ENCODE measurements at regions not wholly inside any gene's neighbourhood (a gene's known extent, or its start where the extent isn't known, plus 50 kb on each side); places are given as distances from the start of the nearest gene placed in this dataset.

DNA sequence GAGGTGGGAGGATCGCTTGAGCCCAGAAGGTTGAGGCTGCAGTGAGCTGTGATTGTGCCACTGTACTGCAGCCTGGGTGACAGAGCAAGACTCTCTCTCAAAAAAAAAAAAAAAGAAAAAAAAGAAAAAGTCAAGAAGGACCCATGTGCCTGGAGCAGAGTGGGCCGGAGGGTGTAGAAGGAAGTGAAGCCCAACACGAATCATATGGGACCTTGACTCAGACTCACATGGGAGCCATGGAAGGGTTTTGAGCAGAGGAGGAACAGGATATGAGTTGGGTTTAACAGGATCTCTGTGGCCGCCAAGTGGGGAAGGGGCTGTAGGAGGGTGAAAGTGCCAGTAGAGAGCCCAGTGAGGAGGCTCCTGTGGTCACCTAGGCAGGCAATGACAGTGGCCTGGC, 165.4 kb downstream of the PHETA1 start:
- 98% methylated on average over 4 of the region's 4 CpGs; no CpG with 5 or more reads in 1 of the 2 experiments for WGBS, 2 experiments (ENCODE audit: extremely low coverage in 1 of 2, insufficient coverage in 1 of 2, insufficient read length in 1 of 2, insufficient replicate concordance in 2 of 2, low coverage in 1 of 2, low lambda C conversion rate in 2 of 2, missing lambda C conversion rate in 1 of 2)
- DNase-seq (ENCODE audit: low read depth in 1 of 2, low spot score in 2 of 2) (no peak), FAIRE-seq (no peak)
- no peak overlapping the region for H4K5ac ChIP-seq (ENCODE audit: insufficient read length, low read depth, low read length)
- POLR2A ChIA-PET (ENCODE audit: partially characterized antibody): no interaction called here
- no peak overlapping the region for H2BK20ac ChIP-seq (ENCODE audit: low read length)
- no peak overlapping the region for H3K18ac ChIP-seq (ENCODE audit: extremely low read depth, low read length)
- peaks cover 0 to 9% of the 10 kb centered on the region in 2 experiments for H4K20me1 ChIP-seq (replicated peaks in 1 of 2; ENCODE audit: control insufficient read depth in 1 of 2, insufficient read depth in 2 of 2, low read length in 2 of 2)
- H4K91ac ChIP-seq (replicated peaks; ENCODE audit: insufficient read length, low read length): no peak overlapping the region
- no peak overlapping the region for H3K56ac ChIP-seq (replicated peaks; ENCODE audit: insufficient read length, low read depth, low read length)
- no peak overlapping the region for H3K9ac ChIP-seq (replicated peaks in 1 of 4; ENCODE audit: extremely low read depth in 1 of 4, low read depth in 3 of 4, low read length in 3 of 4)
- H3K23me2 ChIP-seq (ENCODE audit: low read depth, low read length): no peaks in the 10 kb centered on the region; the same call in 1 of the 2 replicates
- H3K4me2 ChIP-seq (ENCODE audit: insufficient read depth in 1 of 2, low read depth in 2 of 2, low read length in 2 of 2): no peak overlapping the region
- CTCF ChIA-PET (ENCODE audit: partially characterized antibody): interaction anchor here (0.6 to 3.0 kb wide), 3 partner anchors 65 to 96 kb away, joined by 3 to 13 read pairs (median 3); no protein-coding TSS in a partner anchor
- no peak overlapping the region for H2AK5ac ChIP-seq (ENCODE audit: low read depth, low read length)
- H2BK15ac ChIP-seq (ENCODE audit: low read length): no peak overlapping the region
- no peak overlapping the region for H2BK12ac ChIP-seq (ENCODE audit: low read depth, low read length)
- H3K36me3 ChIP-seq (ENCODE audit: control insufficient read depth in 2 of 4, insufficient read depth in 4 of 4, low read length in 3 of 4): no peaks in the 10 kb centered on the region
- H3K79me1 ChIP-seq (ENCODE audit: low read depth, low read length): no peaks in the 10 kb centered on the region; the same call in 1 of the 2 replicates
- H3K14ac ChIP-seq (ENCODE audit: insufficient read length): no peak overlapping the region
- H3K79me2 ChIP-seq (ENCODE audit: control insufficient read depth in 1 of 2, insufficient read depth in 2 of 2, low read length in 2 of 2): no peaks in the 10 kb centered on the region
- no peaks in the 10 kb centered on the region for H3K27me3 ChIP-seq (replicated peaks in 1 of 4; ENCODE audit: control insufficient read depth in 3 of 4, extremely low read depth in 1 of 4, insufficient read depth in 3 of 4, low read length in 3 of 4)
- H3K9me3 ChIP-seq (ENCODE audit: insufficient read depth in 2 of 2, low read depth in 1 of 2, low read length in 1 of 2): no peaks in the 10 kb centered on the region
- no peak overlapping the region for H2BK5ac ChIP-seq (ENCODE audit: low read depth, low read length)
- no peak overlapping the region for H2BK120ac ChIP-seq (replicated peaks; ENCODE audit: low read depth, low read length)
- H4K8ac ChIP-seq (ENCODE audit: extremely low read depth, insufficient read depth, low read length): no peak overlapping the region
- no peak overlapping the region for H3K4ac ChIP-seq (replicated peaks; ENCODE audit: insufficient read length, low read depth, low read length)
- H3K23ac ChIP-seq (ENCODE audit: insufficient read length): no peak overlapping the region
- H2AFZ ChIP-seq (ENCODE audit: low read length): no peak overlapping the region
- peaks cover 0 to 8% (median 4%) of the 10 kb centered on the region in 4 experiments; a peak in 5 of 7 replicates for H3K4me1 ChIP-seq (replicated peaks in 1 of 4; ENCODE audit: control insufficient read depth in 3 of 4, insufficient read depth in 4 of 4, low read length in 3 of 4)
- H3K27ac ChIP-seq (ENCODE audit: low read depth, low read length): no peak overlapping the region
- TF ChIP-seq SIN3A (conservative IDR thresholded peaks at IDR 0.05 in 1 of 2, IDR thresholded peaks at IDR 0.05 in 1 of 2; ENCODE audit: low read depth in 1 of 2, low read length in 2 of 2): no peak
- no peak for TF ChIP-seq YY1 (IDR thresholded peaks at IDR 0.05; ENCODE audit: low read depth, low read length)
- H3K4me3 ChIP-seq (ENCODE audit: extremely low read depth in 1 of 4, insufficient read depth in 2 of 4, low read depth in 3 of 4, low read length in 4 of 4): no peak overlapping the region
